ENCODE measurements at regions not wholly inside any gene's neighbourhood (a gene's known extent, or its start where the extent isn't known, plus 50 kb on each side); places are given as distances from the start of the nearest gene placed in this dataset.

GRCh38 chr20:48057251-48057650, 272.0 kb upstream of the SULF2 start:
- TF ChIP-seq CTCF (conservative IDR thresholded peaks at IDR 0.05) (no peak), ZFX (IDR thresholded peaks at IDR 0.05) (no peak)

Data from C4-2B (cell line).